NCI-H82 treated with DMSO at 0.1 percent for 48 hours (cell line): ENCODE measurements at regions not wholly inside any gene's neighbourhood (a gene's known extent, or its start where the extent isn't known, plus 50 kb on each side); places are given as distances from the start of the nearest gene placed in this dataset.

Experiments used
- DNase-seq: peaks from one replicate; lab custom pipeline; 2025; ENCODE audit not compliant: unreplicated experiment; lab: John Stamatoyannopoulos, UW

DNA sequence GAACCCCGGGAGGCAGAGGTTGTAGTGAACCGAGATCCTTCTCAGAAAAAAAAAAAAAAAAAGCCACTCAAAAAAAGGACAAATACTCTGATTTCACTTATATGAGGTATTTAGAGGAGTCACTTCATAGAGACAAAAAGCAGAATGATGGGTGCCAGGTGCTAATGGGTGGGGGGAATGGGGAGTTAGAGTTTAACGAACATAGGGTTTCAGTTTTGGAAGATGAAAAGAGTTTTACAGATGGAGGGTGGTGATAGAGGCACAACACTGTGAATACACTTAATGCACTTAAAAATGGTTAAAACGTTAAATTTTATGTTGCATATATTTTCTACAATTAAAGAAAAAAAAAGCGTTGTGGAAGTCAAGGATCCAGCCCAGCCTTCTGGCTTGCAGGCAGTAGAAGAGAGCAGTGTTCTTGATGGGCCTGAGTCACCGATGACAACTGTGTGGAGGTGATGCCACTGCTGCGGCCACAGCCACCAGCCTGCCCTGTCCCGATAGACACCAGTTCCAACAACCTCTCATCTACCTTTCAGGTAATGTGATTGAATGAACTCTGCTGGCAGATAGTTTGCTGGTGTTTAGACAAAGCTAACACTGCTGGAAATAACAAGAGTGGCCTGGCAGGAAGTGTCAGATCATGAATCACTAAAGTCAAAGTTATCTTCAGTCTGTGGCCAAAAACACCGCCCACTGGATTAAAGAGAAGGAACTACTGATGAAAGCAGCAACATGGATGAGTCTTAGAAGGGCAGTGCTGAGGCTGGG is 49.9 kb upstream of the COX10 start:
- DNase-seq: no peak
